ENCODE measurements at regions not wholly inside any gene's neighbourhood (a gene's known extent, or its start where the extent isn't known, plus 50 kb on each side); places are given as distances from the start of the nearest gene placed in this dataset.

DNA sequence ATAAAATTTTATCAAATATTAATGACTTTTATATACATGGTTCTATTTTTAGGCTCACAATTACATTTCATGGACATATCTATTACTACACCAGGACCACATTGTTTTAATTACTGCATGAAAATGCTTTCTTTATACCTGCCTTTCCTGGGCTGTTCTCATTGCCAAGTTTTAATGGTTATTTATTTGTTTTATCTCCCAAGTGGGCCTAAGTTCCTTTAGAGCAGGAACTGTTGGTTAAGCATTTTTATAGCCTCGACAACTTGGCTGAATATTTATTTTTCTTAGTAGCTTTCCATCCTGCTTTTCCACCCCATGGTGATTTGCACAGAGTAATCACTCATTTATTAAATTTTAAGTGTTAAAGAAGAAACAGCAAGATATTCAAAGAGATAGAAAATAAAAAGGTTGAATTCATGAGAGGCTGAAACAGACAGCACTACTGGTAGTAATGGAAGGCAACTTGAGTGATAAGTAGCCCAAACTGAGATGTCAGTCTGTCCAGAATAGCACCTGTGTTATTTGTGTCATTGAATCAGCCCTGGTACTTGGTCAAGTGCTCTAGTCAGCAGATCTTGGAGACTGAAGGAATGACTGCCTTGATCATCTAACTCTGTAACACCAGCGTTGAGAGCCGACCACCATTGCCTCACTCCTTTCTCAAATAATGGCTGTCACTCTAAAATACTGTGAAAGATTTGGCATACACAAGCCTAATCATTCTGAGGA lies 119.1 kb upstream of the EGLN3 start:
- Mint-ChIP-seq H3K36me3 (ENCODE audit: unreplicated experiment) (no peaks in the 10 kb centered on the region), H3K4me1 (ENCODE audit: unreplicated experiment) (peaks cover 3% of the 10 kb centered on the region), H3K4me3 (ENCODE audit: unreplicated experiment) (no peak overlapping the region), H3K27me3 (ENCODE audit: unreplicated experiment) (peaks cover 4% of the 10 kb centered on the region), H3K9me3 (ENCODE audit: unreplicated experiment) (peaks cover 11% of the 10 kb centered on the region), H3K27ac (ENCODE audit: unreplicated experiment) (no peak overlapping the region)
- TF ChIP-seq, protein P1, sequence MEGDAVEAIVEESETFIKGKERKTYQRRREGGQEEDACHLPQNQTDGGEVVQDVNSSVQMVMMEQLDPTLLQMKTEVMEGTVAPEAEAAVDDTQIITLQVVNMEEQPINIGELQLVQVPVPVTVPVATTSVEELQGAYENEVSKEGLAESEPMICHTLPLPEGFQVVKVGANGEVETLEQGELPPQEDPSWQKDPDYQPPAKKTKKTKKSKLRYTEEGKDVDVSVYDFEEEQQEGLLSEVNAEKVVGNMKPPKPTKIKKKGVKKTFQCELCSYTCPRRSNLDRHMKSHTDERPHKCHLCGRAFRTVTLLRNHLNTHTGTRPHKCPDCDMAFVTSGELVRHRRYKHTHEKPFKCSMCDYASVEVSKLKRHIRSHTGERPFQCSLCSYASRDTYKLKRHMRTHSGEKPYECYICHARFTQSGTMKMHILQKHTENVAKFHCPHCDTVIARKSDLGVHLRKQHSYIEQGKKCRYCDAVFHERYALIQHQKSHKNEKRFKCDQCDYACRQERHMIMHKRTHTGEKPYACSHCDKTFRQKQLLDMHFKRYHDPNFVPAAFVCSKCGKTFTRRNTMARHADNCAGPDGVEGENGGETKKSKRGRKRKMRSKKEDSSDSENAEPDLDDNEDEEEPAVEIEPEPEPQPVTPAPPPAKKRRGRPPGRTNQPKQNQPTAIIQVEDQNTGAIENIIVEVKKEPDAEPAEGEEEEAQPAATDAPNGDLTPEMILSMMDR (IDR thresholded peaks at IDR 0.05), result no peak
- DNase-seq (ENCODE audit: extremely low spot score, unreplicated experiment), result no peak

- TF ChIP-seq, protein P1 (IDR thresholded peaks at IDR 0.05), result no peak
- Mint-ChIP-seq H3K27ac (ENCODE audit: unreplicated experiment) (no peak overlapping the region), H3K4me1 (ENCODE audit: unreplicated experiment) (peaks cover 3% of the 10 kb centered on the region), H3K36me3 (ENCODE audit: unreplicated experiment) (no peaks in the 10 kb centered on the region), H3K4me3 (ENCODE audit: unreplicated experiment) (no peak overlapping the region), H3K9me3 (ENCODE audit: unreplicated experiment) (peaks cover 6% of the 10 kb centered on the region), H3K27me3 (ENCODE audit: unreplicated experiment) (peaks cover 6% of the 10 kb centered on the region)
- DNase-seq (ENCODE audit: extremely low spot score, unreplicated experiment), result no peak
Observed at GRCh38 chr14:34067587-34067986, 116.7 kb upstream of the EGLN3 start.

DNA sequence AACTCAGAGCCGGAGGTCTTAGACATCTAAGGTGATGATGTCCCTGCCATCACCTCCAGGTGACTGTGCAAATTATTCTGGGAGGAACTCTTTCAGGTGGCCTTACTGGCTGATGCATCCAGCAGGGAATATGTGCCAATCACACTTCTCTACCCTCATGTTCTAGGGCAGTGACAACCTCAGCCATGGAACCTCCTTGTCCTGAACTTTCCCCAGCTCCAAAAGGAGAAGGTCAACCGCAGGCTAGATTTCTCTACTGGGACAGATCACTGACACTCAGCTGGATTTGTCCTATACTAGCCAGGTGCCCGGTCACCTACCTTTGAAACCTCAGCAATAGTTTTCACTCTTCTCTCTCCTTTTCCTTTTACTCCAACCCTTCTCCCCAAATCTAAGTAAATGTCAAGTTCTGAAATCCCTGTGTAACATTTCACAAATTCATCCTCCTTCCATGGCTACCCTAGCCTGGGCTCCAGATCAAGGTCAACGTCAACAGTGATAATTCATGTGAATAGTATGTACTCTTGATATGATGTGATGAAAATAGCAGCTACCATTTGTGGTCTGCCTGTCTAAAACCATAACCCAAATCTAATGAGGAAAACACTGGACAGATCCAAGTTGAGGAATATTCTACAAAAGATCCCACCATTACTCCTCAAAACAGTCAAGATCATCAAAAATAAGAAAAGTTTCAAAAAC lies 115.0 kb upstream of the EGLN3 start:
- peaks cover 6% of the 10 kb centered on the region for H3K27me3 Mint-ChIP-seq (ENCODE audit: unreplicated experiment)
- H3K27ac Mint-ChIP-seq (ENCODE audit: unreplicated experiment), result no peak overlapping the region
- no peak for DNase-seq (ENCODE audit: extremely low spot score, unreplicated experiment)
- peaks cover 3% of the 10 kb centered on the region for H3K4me1 Mint-ChIP-seq (ENCODE audit: unreplicated experiment)
- no peaks in the 10 kb centered on the region for H3K36me3 Mint-ChIP-seq (ENCODE audit: unreplicated experiment)
- H3K9me3 Mint-ChIP-seq (ENCODE audit: unreplicated experiment), result no peaks in the 10 kb centered on the region
- TF ChIP-seq, protein P1 (IDR thresholded peaks at IDR 0.05), result no peak
- H3K4me3 Mint-ChIP-seq (ENCODE audit: unreplicated experiment), result no peak overlapping the region

DNA sequence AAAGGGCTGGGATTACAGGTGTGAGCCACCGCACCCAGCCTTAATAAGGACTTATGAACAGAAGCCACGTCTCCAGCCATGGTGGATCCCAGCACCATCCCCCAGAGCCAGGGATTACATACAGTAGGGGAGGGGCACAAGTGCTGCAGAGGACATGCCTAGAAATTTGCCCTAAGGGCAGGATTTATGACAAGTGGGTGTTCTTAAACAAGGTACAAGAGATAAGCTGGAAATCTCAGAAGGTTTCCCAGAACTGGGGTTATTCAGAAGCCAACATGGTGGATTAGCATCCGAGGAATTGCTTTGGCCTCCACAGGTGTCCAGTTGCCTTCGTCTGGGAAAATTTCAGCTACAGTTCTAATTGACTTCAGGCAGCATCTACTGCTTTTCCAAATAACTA lies 114.4 kb upstream of the EGLN3 start:
- Mint-ChIP-seq H3K9me3 (ENCODE audit: unreplicated experiment) (no peaks in the 10 kb centered on the region), H3K27me3 (ENCODE audit: unreplicated experiment) (peaks cover 6% of the 10 kb centered on the region), H3K4me1 (ENCODE audit: unreplicated experiment) (peaks cover 5% of the 10 kb centered on the region), H3K4me3 (ENCODE audit: unreplicated experiment) (no peak overlapping the region), H3K36me3 (ENCODE audit: unreplicated experiment) (no peaks in the 10 kb centered on the region), H3K27ac (ENCODE audit: unreplicated experiment) (no peak overlapping the region)
- TF ChIP-seq, protein P1 (IDR thresholded peaks at IDR 0.05), result no peak
- DNase-seq (ENCODE audit: extremely low spot score, unreplicated experiment), result no peak

DNA sequence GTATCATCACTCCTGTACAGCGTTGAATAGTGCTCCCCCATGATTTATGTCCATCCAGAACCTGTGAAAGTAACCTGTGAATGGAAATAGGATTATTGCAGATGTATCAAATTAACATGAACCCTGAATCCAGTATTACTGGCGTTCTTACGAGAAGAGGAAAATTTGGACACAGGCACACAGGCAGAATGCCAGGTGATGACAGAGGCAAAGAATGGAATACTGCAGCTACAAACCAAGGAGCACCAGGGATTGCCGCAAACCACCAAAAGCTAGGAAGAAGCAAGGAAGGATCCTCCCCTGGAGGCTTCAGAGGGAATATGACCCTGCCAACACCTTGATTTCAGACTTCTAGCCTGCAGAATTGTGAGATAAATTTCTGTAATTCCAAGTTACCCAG lies 113.5 kb upstream of the EGLN3 start:
- H3K9me3 Mint-ChIP-seq (ENCODE audit: unreplicated experiment), result no peaks in the 10 kb centered on the region
- H3K27ac Mint-ChIP-seq (ENCODE audit: unreplicated experiment), result no peak overlapping the region
- TF ChIP-seq, protein P1 (IDR thresholded peaks at IDR 0.05), result no peak
- H3K36me3 Mint-ChIP-seq (ENCODE audit: unreplicated experiment), result no peaks in the 10 kb centered on the region
- no peak overlapping the region for H3K4me3 Mint-ChIP-seq (ENCODE audit: unreplicated experiment)
- H3K27me3 Mint-ChIP-seq (ENCODE audit: unreplicated experiment), result peaks cover 6% of the 10 kb centered on the region
- DNase-seq (ENCODE audit: extremely low spot score, unreplicated experiment), result no peak
- H3K4me1 Mint-ChIP-seq (ENCODE audit: unreplicated experiment), result peaks cover 6% of the 10 kb centered on the region
